Neural cell (in vitro differentiated cells): ENCODE measurements at regions not wholly inside any gene's neighbourhood (a gene's known extent, or its start where the extent isn't known, plus 50 kb on each side); places are given as distances from the start of the nearest gene placed in this dataset.

Source experiments
- H2AFZ ChIP-seq: fragments of 200-600, 300-800 bp; sonication (generic), shearing (Covaris generic); 2 replicates; pipeline ENCODE4 v1.6.0; 2014; ENCODE audit warnings: low read depth, mild to moderate bottlenecking, antibody characterized with exemption, low read length, moderate library complexity
- H3F3A ChIP-seq: fragments of 200-600 bp; shearing (Covaris generic); 2 replicates; pipeline ENCODE4 v1.6.1; 2016; ENCODE audit warnings: mild to moderate bottlenecking, moderate library complexity, mixed read lengths, antibody characterized with exemption, low read length; ENCODE audit not compliant: insufficient read depth, poor library complexity, severe bottlenecking
- H3K27ac ChIP-seq: fragments of 200-600, 300-800 bp; sonication (generic), shearing (Covaris generic); 2 replicates; pipeline ENCODE4 v1.5.1; 2014; ENCODE audit warnings: mild to moderate bottlenecking, low read length, moderate library complexity
- H3K27me3 ChIP-seq: fragments of 300-800, 200-600 bp; sonication (generic), shearing (Covaris generic); 2 replicates; pipeline ENCODE4 v1.6.0; 2014; ENCODE audit warnings: mild to moderate bottlenecking, low read depth, low read length, moderate library complexity; ENCODE audit not compliant: insufficient read depth
- H3K36me3 ChIP-seq: fragments of 300-800, 200-600 bp; sonication (generic), shearing (Covaris generic); 2 replicates; pipeline ENCODE4 v1.5.1; 2014; ENCODE audit warnings: mild to moderate bottlenecking, antibody characterized with exemption, low read length, moderate library complexity; ENCODE audit not compliant: insufficient read depth
- H3K4me2 ChIP-seq: fragments of 300-800, 200-600 bp; sonication (generic), shearing (Covaris generic); 2 replicates; pipeline ENCODE4 v1.6.0; 2014; ENCODE audit warnings: mild to moderate bottlenecking, low read length
- H3K4me3 ChIP-seq: fragments of 300-800, 200-600 bp; sonication (generic), shearing (Covaris generic); 2 replicates; pipeline ENCODE4 v1.5.1; 2014; ENCODE audit warnings: mild to moderate bottlenecking, low read length, moderate library complexity
- H3K79me2 ChIP-seq: fragments of 200-600 bp; shearing (Covaris generic); replicated peaks from 2 replicates; pipeline ENCODE4 v1.6.0; 2014; ENCODE audit warnings: mild to moderate bottlenecking, low read length, moderate library complexity; ENCODE audit not compliant: insufficient read depth
- H3K9ac ChIP-seq: fragments of 300-800, 200-600 bp; sonication (generic), shearing (Covaris generic); 2 replicates; pipeline ENCODE4 v1.6.1; 2016; ENCODE audit warnings: mild to moderate bottlenecking, low read length, mixed read lengths
- H3K9me2 ChIP-seq: fragments of 200-600 bp; shearing (Covaris generic); 2 replicates; pipeline ENCODE4 v1.6.1; 2016; ENCODE audit warnings: mild to moderate bottlenecking, low read length, mixed read lengths; ENCODE audit not compliant: insufficient read depth
- H3K9me3 ChIP-seq: fragments of 200-600, 300-800 bp; sonication (generic), shearing (Covaris generic); 2 replicates; pipeline ENCODE4 v1.6.1; 2016; ENCODE audit warnings: mild to moderate bottlenecking, mixed run types, low read length, moderate library complexity, mixed read lengths
- H4K20me1 ChIP-seq: fragments of 200-600 bp; shearing (Covaris generic); 2 replicates; pipeline ENCODE4 v1.6.1; 2016; ENCODE audit warnings: mild to moderate bottlenecking, mixed run types; ENCODE audit not compliant: insufficient read depth
- EP300 ChIP-seq: fragments of 450-650 bp; conservative IDR thresholded peaks from 2 replicates; pipeline ENCODE4 v1.6.1; 2014; ENCODE audit warnings: antibody characterized with exemption, mild to moderate bottlenecking, moderate library complexity; ENCODE audit not compliant: poor library complexity, severe bottlenecking
- EZH2 ChIP-seq: fragments of 200-600, 300-800 bp; shearing (Covaris generic), sonication (generic); IDR thresholded peaks from 2 replicates; pipeline ENCODE4 v1.6.1; 2014; ENCODE audit warnings: antibody characterized with exemption, low read length, borderline replicate concordance, mild to moderate bottlenecking; ENCODE audit not compliant: insufficient read depth, poor library complexity, severe bottlenecking
- MXI1 ChIP-seq: fragments of 450-650 bp; conservative IDR thresholded peaks from 2 replicates; pipeline ENCODE4 v1.6.1; 2014; ENCODE audit warnings: antibody characterized with exemption, mild to moderate bottlenecking; ENCODE audit not compliant: poor library complexity, severe bottlenecking
- POLR2AphosphoS5 ChIP-seq: IDR thresholded peaks from 2 replicates; pipeline ENCODE4 v1.6.1; 2012
- RAD21 ChIP-seq: fragments of 450-650 bp; conservative IDR thresholded peaks from 2 replicates; pipeline ENCODE4 v1.6.1; 2014; ENCODE audit warnings: antibody characterized with exemption, mild to moderate bottlenecking, moderate library complexity
- REST ChIP-seq: IDR thresholded peaks from 2 replicates; pipeline ENCODE4 v1.6.1; 2012; ENCODE audit warnings: borderline replicate concordance
- SMC3 ChIP-seq: fragments of 450-650 bp; conservative IDR thresholded peaks from 2 replicates; pipeline ENCODE4 v1.6.1; 2014; ENCODE audit warnings: antibody characterized with exemption, mild to moderate bottlenecking, moderate library complexity; ENCODE audit not compliant: poor library complexity
- TAF1 ChIP-seq: IDR thresholded peaks from 2 replicates; pipeline ENCODE4 v1.6.1; 2012; ENCODE audit warnings: low read depth
- TF ChIP-seq, protein P1 (sequence below): fragments of 450-650 bp; IDR thresholded peaks from 2 replicates; pipeline ENCODE4 v1.5.1; 2014; ENCODE audit warnings: antibody characterized with exemption, mild to moderate bottlenecking, moderate library complexity; ENCODE audit not compliant: poor library complexity, severe bottlenecking

DNA sequence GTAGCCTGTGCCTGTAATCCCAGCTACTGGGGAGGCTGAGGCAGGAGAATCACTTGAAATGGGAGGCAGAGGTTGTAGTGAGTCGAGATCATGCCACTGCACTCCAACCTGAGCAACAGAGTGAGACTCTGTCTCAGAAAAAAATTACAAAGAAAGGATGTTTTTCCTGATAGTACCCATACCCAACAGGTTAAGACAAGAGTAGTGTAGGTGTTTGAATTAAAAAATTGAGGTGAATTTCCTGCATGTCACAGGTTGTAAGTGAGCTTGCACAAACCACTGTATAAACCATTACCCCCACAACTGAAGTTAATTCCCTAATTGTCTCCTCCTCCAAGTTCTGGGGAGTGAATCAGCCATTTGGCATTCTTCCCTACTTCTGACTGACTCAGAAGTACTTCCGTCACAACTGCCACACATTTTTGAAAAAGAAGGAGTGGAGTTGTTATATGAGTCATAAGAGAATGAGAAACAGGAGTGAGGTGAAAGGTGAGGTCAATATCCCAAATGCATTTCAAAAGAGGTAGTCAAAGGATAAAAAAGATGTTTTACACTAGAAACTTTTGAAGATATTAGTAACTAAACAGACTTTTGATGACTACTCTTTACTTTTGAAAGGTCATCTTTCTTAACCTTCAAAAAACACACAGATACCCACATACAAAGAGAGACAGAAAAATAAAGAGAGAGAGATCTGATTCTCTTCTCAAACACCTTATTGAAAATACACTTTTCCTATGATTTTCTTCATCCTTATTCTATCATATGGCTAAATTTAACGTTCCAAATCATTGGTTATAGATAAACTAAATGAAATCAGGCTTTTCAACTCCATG, 134.5 kb downstream of the BTC start:
- no peaks in the 10 kb centered on the region for H4K20me1 ChIP-seq
- H3K9me2 ChIP-seq, result no peaks in the 10 kb centered on the region
- no peaks in the 10 kb centered on the region for H3K79me2 ChIP-seq
- no peak overlapping the region for H2AFZ ChIP-seq
- no peaks in the 10 kb centered on the region for H3F3A ChIP-seq
- H3K27me3 ChIP-seq, result no peaks in the 10 kb centered on the region
- TF ChIP-seq REST, result no peak
- TF ChIP-seq, protein P1, sequence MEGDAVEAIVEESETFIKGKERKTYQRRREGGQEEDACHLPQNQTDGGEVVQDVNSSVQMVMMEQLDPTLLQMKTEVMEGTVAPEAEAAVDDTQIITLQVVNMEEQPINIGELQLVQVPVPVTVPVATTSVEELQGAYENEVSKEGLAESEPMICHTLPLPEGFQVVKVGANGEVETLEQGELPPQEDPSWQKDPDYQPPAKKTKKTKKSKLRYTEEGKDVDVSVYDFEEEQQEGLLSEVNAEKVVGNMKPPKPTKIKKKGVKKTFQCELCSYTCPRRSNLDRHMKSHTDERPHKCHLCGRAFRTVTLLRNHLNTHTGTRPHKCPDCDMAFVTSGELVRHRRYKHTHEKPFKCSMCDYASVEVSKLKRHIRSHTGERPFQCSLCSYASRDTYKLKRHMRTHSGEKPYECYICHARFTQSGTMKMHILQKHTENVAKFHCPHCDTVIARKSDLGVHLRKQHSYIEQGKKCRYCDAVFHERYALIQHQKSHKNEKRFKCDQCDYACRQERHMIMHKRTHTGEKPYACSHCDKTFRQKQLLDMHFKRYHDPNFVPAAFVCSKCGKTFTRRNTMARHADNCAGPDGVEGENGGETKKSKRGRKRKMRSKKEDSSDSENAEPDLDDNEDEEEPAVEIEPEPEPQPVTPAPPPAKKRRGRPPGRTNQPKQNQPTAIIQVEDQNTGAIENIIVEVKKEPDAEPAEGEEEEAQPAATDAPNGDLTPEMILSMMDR, result no peak
- no peak for TF ChIP-seq RAD21
- no peak for TF ChIP-seq SMC3
- no peak for TF ChIP-seq POLR2AphosphoS5
- H3K36me3 ChIP-seq, result no peaks in the 10 kb centered on the region
- H3K4me2 ChIP-seq, result no peak overlapping the region
- no peaks in the 10 kb centered on the region for H3K9me3 ChIP-seq
- H3K9ac ChIP-seq, result no peak overlapping the region
- H3K4me3 ChIP-seq, result no peak overlapping the region
- no peak overlapping the region for H3K27ac ChIP-seq

- H3K27me3 ChIP-seq, result no peaks in the 10 kb centered on the region
Observed at GRCh38 chr4:74660866-74661265, 133.5 kb downstream of the BTC start.

More at GRCh38 chr4:74660866-74661265, 133.5 kb downstream of the BTC start:
- Histone ChIP-seq H3K9me2 (no peaks in the 10 kb centered on the region), H3K9ac (no peak overlapping the region), H3K79me2 (no peaks in the 10 kb centered on the region), H3K9me3 (no peaks in the 10 kb centered on the region), H4K20me1 (no peaks in the 10 kb centered on the region), H2AFZ (no peak overlapping the region), H3K36me3 (no peaks in the 10 kb centered on the region), H3K4me2 (no peak overlapping the region), H3K4me3 (no peak overlapping the region), H3K27ac (no peak overlapping the region), H3F3A (no peaks in the 10 kb centered on the region)
- TF ChIP-seq EP300 (no peak), REST (no peak), MXI1 (no peak), TAF1 (no peak), POLR2AphosphoS5 (no peak), RAD21 (no peak), SMC3 (no peak), EZH2 (no peak)
- TF ChIP-seq, protein P1, result no peak
